Small intestine (tissue), 7 donors: ENCODE measurements at regions not wholly inside any gene's neighbourhood (a gene's known extent, or its start where the extent isn't known, plus 50 kb on each side); places are given as distances from the start of the nearest gene placed in this dataset.
A peak's percentile ranks its signal among the peaks of the same experiment; 100 is the strongest.

ENCODE experiments used
- DNase-seq, 2 donors: peaks; one replicate each; pipeline versions ENCODE4 v3.0.0 to v3.0.0-alpha.2; 2013
- FAIRE-seq: peaks from 2 replicates; lab custom pipeline; 2012; peaks lifted over from hg19 to GRCh38; lab: Jason Lieb, UNC
- H3K27ac ChIP-seq, 3 donors: one replicate each; pipeline ENCODE4 v1.5.1; 2013; ENCODE audit warnings: low read length in 2 of 3, mild to moderate bottlenecking in 2 of 3, control low read depth in 1 of 3, inconsistent platforms in 1 of 3, low read depth in 1 of 3, moderate library complexity in 1 of 3
- H3K27me3 ChIP-seq, 3 donors: one replicate each; pipeline ENCODE4 v1.6.1; 2013; ENCODE audit warnings: low read length in 3 of 3, inconsistent platforms in 1 of 3; ENCODE audit not compliant: control insufficient read depth in 3 of 3, insufficient read depth in 3 of 3
- H3K36me3 ChIP-seq, 3 donors: one replicate each; pipeline ENCODE4 v1.6.1; 2013; ENCODE audit warnings: low read length in 3 of 3, inconsistent platforms in 1 of 3, low read depth in 1 of 3, mild to moderate bottlenecking in 1 of 3, moderate library complexity in 1 of 3; ENCODE audit not compliant: control insufficient read depth in 3 of 3, insufficient read depth in 2 of 3
- H3K4me1 ChIP-seq, 3 donors: one replicate each; pipeline ENCODE4 v1.6.1; 2013; ENCODE audit warnings: low read length in 2 of 3, inconsistent platforms in 1 of 3, low read depth in 1 of 3, mild to moderate bottlenecking in 1 of 3, moderate library complexity in 1 of 3; ENCODE audit not compliant: control insufficient read depth in 3 of 3, insufficient read depth in 2 of 3
- H3K4me3 ChIP-seq, 3 donors: one replicate each; pipeline ENCODE4 v1.5.1; 2013; ENCODE audit warnings: low read length in 3 of 3, control low read depth in 1 of 3, inconsistent platforms in 1 of 3, low read depth in 1 of 3, mild to moderate bottlenecking in 1 of 3, moderate library complexity in 1 of 3
- H3K9me3 ChIP-seq, 2 donors: one replicate each; pipeline ENCODE4 v1.6.1; 2013; ENCODE audit warnings: low read depth in 1 of 2, low read length in 1 of 2; ENCODE audit not compliant: control insufficient read depth in 2 of 2, insufficient read depth in 1 of 2
- WGBS, 3 donors: extraction: QIAGEN DNeasy Blood & Tissue Kit; methylation state at CpG; one replicate each; pipeline ENCODE4 v1.1.7; 2013; 5-methylcytosine and 5-hydroxymethylcytosine counted together
- donor health status: healthy with polysubstance abuse.
- donor health status: control.
- donor health status: control.
- donor health status: Bipolar disorder and iron deficiency.
- donor health status: healthy.

DNA sequence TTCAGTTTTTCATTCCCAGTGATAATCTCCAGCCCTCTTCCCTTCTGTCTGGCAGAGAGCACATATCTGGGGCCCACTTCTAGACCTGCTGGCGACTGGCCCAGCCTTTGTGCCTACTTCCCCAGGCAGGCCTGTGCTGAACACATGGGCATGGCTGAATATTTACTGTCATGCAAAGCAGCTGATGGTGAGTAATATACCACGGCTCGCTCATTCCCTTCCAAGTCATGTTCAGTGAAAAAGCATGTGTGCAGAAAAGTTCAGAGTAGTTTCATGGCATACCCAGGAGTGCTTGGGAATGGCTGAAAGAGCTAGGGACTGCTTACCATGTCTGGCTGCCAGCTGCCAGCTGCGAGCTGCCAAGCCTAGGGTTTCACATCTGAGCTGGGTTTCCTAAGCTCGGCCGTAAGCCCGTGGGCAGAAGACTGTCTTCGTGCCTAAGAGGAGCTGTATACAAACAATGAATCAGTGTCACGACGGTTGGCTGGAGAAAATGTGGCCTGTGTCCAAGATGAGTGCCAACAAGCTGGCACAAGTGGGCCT lies 179.9 kb upstream of the PELI2 start:
- Histone ChIP-seq H3K4me3 (no peak overlapping the region), H3K9me3 (peaks cover 0 to 32% of the 10 kb centered on the region in 2 donors), H3K27me3 (no peaks in the 10 kb centered on the region), H3K36me3 (no peaks in the 10 kb centered on the region), H3K4me1 (peaks cover 0 to 22% (median 11%) of the 10 kb centered on the region in 3 donors), H3K27ac (no peak overlapping the region)
- WGBS, 3 donors = 61 to 81% (median 70%) methylated on average over 10 of the region's 10 CpGs
- DNase-seq = peak in 1 of 2 donors; percentile 32
- FAIRE-seq = no peak

DNA sequence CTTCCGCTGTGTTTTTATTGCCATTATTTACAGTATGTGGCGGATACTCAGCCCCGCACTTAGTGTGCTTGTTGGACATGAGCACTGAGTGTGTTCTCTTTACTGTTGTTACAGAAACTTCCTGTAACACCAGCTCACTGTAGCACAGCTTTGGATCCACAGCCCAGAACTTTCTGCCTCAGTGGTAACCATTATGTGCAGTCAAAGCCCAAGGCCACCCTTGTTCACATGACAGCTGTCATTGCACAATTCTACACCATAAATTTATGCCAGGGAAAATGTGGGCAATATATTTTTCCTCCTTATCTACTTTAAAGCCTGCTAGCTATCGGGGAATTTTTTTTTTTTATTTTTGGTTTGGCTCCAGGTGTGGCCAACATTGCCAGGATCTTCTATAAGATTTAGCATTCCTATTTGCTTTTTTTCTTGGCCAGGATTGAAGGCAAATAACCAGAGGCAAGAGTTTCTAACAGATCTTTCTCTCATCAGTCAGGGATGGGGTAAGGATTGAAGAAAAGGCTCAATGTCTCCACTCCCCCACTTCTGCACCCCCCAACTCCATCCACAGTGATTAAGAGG lies 176.0 kb upstream of the PELI2 start:
- peaks cover 0 to 14% of the 10 kb centered on the region in 2 donors for H3K9me3 ChIP-seq
- no peak overlapping the region for H3K4me3 ChIP-seq
- no peak for FAIRE-seq
- H3K36me3 ChIP-seq = no peaks in the 10 kb centered on the region
- WGBS, 3 donors = 22 to 69% (median 34%) methylated on average over 4 of the region's 4 CpGs
- H3K27me3 ChIP-seq = no peaks in the 10 kb centered on the region
- DNase-seq = peak; percentile 46 to 71
- H3K27ac ChIP-seq = no peak overlapping the region
- H3K4me1 ChIP-seq = peaks cover 0 to 17% (median 11%) of the 10 kb centered on the region in 3 donors

DNA sequence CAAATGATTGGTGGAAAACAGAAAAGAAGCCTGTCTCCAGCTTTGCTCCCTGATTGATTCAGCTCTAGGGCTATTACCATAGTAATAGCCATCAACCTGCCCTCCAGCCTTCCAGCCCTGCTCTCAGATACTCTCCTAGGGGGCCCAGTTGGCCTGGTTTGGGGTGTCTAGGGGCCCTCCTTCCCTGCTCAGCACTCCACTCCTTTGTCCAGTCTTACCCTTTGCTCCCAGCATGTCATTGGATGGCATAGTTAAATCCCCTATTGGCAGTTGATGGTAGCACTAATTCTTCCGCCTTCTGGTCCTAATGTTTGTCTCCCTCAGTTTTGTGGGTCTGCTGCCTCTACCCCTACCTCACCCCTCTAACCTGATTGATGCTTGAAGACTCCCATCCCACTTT lies 175.4 kb upstream of the PELI2 start:
- no peaks in the 10 kb centered on the region for H3K27me3 ChIP-seq
- WGBS, 3 donors = 94 to 100% (median 100%) methylated on average over 1 of the region's 1 CpG
- peaks cover 0 to 11% (median 10%) of the 10 kb centered on the region in 3 donors for H3K4me1 ChIP-seq
- no peak overlapping the region for H3K4me3 ChIP-seq
- H3K9me3 ChIP-seq = peaks cover 0 to 14% of the 10 kb centered on the region in 2 donors
- H3K36me3 ChIP-seq = no peaks in the 10 kb centered on the region
- DNase-seq (no peak), FAIRE-seq (no peak)
- no peak overlapping the region for H3K27ac ChIP-seq

DNA sequence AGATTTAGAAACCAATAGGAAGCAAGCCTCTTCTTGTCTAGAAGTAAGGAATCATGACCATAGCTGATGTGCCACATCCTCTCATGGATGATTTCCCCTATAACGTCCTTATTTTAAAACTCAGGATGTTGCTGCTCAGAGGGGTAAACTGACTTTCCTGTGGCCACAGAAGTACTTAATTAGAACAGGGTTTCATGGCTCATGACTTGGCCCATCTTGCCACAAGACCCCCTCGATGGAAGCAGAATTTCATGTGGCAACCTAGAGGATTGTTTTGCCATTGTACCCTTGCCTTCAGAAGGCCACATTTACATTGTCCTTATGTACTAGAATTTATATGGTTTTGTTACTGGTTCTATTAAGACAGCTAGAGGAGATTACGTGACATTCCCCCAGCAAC lies 173.5 kb upstream of the PELI2 start:
- peaks cover 0 to 5% of the 10 kb centered on the region in 2 donors for H3K9me3 ChIP-seq
- no peak overlapping the region for H3K27ac ChIP-seq
- no peak overlapping the region for H3K4me3 ChIP-seq
- DNase-seq (no peak), FAIRE-seq (no peak)
- 73 to 87% (median 74%) methylated on average over 3 of the region's 3 CpGs for WGBS, 3 donors
- no peaks in the 10 kb centered on the region for H3K36me3 ChIP-seq
- peaks cover 0 to 7% (median 6%) of the 10 kb centered on the region in 3 donors for H3K4me1 ChIP-seq
- H3K27me3 ChIP-seq = no peaks in the 10 kb centered on the region

DNA sequence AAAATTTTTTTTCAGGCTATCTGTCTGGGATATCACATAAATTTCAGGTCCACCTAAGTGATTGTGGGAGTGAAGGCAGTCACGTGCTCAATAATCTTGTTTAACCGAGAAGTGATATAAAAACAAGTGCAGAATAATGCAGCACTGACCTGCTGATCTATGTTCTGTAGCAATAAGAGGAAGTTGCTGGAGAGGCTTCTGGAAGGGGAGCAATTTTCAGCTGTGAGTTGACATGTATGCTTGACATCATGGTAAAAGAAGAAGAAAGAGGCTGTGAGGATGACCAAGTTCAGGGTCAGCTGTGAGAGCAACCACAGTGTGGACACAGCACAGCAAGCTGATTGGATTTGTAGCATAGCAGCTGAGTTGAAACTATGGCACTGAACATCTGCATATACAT lies 172.0 kb upstream of the PELI2 start:
- Histone ChIP-seq H3K36me3 (no peaks in the 10 kb centered on the region), H3K4me3 (no peak overlapping the region), H3K9me3 (no peaks in the 10 kb centered on the region), H3K27me3 (no peaks in the 10 kb centered on the region), H3K27ac (no peak overlapping the region), H3K4me1 (peaks cover 0 to 7% (median 6%) of the 10 kb centered on the region in 3 donors)
- 79 to 86% (median 79%) methylated on average over 2 of the region's 2 CpGs for WGBS, 3 donors
- no peak for FAIRE-seq
- DNase-seq = no peak

DNA sequence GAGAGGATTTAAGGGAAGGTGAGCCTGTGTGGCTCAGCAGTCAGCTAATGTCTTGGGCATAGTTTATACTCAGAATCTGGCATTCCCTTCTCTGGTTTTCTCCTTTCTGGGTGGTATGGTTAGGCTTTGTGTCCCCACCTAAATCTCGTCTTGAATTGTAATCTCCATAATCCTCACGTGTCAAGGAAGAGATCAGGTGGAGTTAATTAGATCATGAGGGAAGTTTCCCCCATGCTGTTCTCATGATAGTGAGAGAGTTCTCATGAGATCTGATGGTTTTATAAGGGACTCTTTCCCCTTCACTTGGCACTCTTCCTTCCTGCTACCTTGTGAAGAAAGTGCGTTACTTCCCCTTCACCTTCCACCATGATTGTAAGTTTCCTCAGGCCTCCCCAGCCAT lies 169.8 kb upstream of the PELI2 start:
- FAIRE-seq (no peak), DNase-seq (no peak)
- H3K4me1 ChIP-seq = no peaks in the 10 kb centered on the region
- H3K27me3 ChIP-seq = no peaks in the 10 kb centered on the region
- no peaks in the 10 kb centered on the region for H3K36me3 ChIP-seq
- H3K27ac ChIP-seq = no peak overlapping the region
- no peak overlapping the region for H3K4me3 ChIP-seq
- 84 to 96% (median 84%) methylated on average over 3 of the region's 3 CpGs for WGBS, 3 donors
- H3K9me3 ChIP-seq = no peaks in the 10 kb centered on the region

DNA sequence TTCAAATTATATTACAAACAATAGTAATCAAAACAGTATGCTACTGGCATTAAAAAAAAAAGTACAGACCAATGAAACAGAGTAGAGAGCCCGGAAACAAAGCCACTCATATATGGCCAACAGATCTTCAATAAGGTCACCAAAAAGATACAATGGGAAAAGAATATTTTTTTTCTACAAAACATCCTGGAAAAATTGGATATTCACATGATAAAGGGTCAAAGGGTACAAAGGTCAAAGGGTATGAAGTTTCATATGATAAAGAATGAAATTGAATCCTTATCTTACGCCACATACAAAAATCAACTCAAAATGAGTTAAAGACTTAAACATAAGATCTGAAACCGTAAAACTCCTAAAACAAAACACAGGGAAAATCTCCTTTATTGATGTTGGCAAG lies 168.5 kb upstream of the PELI2 start:
- no peak for FAIRE-seq

DNA sequence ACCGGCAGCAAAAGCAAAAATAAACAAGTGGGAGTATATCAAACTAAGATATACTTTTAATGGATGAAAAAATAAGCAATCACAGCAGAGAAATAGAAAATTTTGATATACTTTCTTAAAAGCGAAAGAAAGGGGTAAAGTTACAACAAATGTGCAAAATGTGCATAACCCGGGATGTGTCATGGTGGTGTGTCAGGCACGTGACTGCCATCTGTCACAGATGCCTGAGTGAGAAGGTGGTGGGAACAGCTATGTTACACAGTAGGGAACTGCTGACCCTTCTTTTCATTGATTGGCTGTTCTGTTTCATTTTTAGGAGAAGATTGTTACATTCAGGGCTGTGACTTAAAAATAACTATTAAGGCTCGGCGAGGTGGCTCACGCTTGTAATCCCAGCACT lies 168.1 kb upstream of the PELI2 start:
- FAIRE-seq (no peak), DNase-seq (no peak)
- Histone ChIP-seq H3K36me3 (no peaks in the 10 kb centered on the region), H3K27me3 (no peaks in the 10 kb centered on the region), H3K9me3 (no peaks in the 10 kb centered on the region), H3K4me3 (no peak overlapping the region), H3K4me1 (no peaks in the 10 kb centered on the region), H3K27ac (no peak overlapping the region)
- WGBS, 3 donors = 87 to 89% (median 88%) methylated on average over 7 of the region's 7 CpGs

More for the DNA sequence above, 168.5 kb upstream of the PELI2 start:
- Histone ChIP-seq H3K27me3 (no peaks in the 10 kb centered on the region), H3K9me3 (no peaks in the 10 kb centered on the region), H3K36me3 (no peaks in the 10 kb centered on the region), H3K4me3 (no peak overlapping the region), H3K27ac (no peak overlapping the region), H3K4me1 (no peaks in the 10 kb centered on the region)
- WGBS, 3 donors = 72 to 83% (median 77%) methylated on average over 3 of the region's 3 CpGs
- no peak for DNase-seq
